ENCODE measurements at regions not wholly inside any gene's neighbourhood (a gene's known extent, or its start where the extent isn't known, plus 50 kb on each side); places are given as distances from the start of the nearest gene placed in this dataset.

- no peak for TF ChIP-seq CTCF (conservative IDR thresholded peaks at IDR 0.05; ENCODE audit: low read depth, low read length)
- no peak for TF ChIP-seq EZH2phosphoT487 (IDR thresholded peaks at IDR 0.05; ENCODE audit: borderline replicate concordance, low read length)
- TF ChIP-seq EZH2 (IDR thresholded peaks at IDR 0.05; ENCODE audit: low read length, unreplicated experiment): no peak
- H3F3A ChIP-seq (ENCODE audit: low read length, unreplicated experiment): no peaks in the 10 kb centered on the region
- H3K36me3 ChIP-seq (ENCODE audit: low read depth, low read length): no peaks in the 10 kb centered on the region
- no peaks in the 10 kb centered on the region for H3K27me3 ChIP-seq (ENCODE audit: low read length)
- no peak overlapping the region for H2AFZ ChIP-seq (ENCODE audit: low read length)
- no peak overlapping the region for H3K4me3 ChIP-seq (ENCODE audit: low read length)
- no peak overlapping the region for H3K4me2 ChIP-seq (ENCODE audit: low read length)
- H3K9me2 ChIP-seq (replicated peaks; ENCODE audit: low read length): no peaks in the 10 kb centered on the region
- intact Hi-C loops (cut with micrococcal nuclease): no loop called here
- no peaks in the 10 kb centered on the region for H3K9me3 ChIP-seq (ENCODE audit: low read length)
- H3K9ac ChIP-seq (ENCODE audit: low read length): no peak overlapping the region
- H3K79me2 ChIP-seq (ENCODE audit: low read length): no peaks in the 10 kb centered on the region
- ChIA-PET POLR2A (ENCODE audit: unreplicated experiment) (no interaction called here), CTCF (no interaction called here)
- ATAC-seq (no peak), DNase-seq (peak; percentile 2)
- H4K20me1 ChIP-seq (ENCODE audit: low read length): no peaks in the 10 kb centered on the region
- H3K4me1 ChIP-seq (ENCODE audit: insufficient read depth, low read length): no peaks in the 10 kb centered on the region; the same call in 1 of the 2 replicates
- no TSS peak for BruUV-seq (replicated peaks)
- H3K27ac ChIP-seq (ENCODE audit: low read length): no peak overlapping the region
Observed at GRCh38 chr13:68850160-68850559, 1257.5 kb upstream of the ATXN8OS start.

DNA sequence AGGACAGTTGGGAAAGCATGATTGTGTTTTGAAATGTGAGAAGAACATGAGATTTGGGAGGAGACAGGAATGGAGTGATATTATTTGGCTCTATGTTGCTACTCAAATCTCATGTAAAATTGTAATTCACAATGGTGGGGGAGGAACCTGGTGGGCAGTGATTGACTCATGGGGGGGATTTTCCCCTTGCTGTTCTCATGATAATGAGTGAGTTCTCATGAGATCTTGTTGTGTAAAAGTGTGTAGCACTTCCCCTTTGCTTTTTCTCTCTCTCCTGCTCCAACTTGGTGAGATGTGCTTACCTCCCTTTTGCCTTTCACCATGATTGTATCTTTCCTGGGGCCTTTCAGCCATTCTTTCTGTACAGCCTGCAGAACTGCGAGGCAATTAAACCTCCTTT is 1261.0 kb upstream of the ATXN8OS start:
- Histone ChIP-seq H3K9me2 (replicated peaks; ENCODE audit: low read length) (no peaks in the 10 kb centered on the region), H3K27ac (ENCODE audit: low read length) (no peak overlapping the region), H4K20me1 (ENCODE audit: low read length) (no peaks in the 10 kb centered on the region), H3K9me3 (ENCODE audit: low read length) (no peaks in the 10 kb centered on the region), H3K4me3 (ENCODE audit: low read length) (no peak overlapping the region), H3K79me2 (ENCODE audit: low read length) (no peaks in the 10 kb centered on the region), H3K9ac (ENCODE audit: low read length) (no peak overlapping the region), H3F3A (ENCODE audit: low read length, unreplicated experiment) (no peaks in the 10 kb centered on the region), H3K36me3 (ENCODE audit: low read depth, low read length) (no peaks in the 10 kb centered on the region), H3K27me3 (ENCODE audit: low read length) (no peaks in the 10 kb centered on the region), H3K4me1 (ENCODE audit: insufficient read depth, low read length) (no peaks in the 10 kb centered on the region; the same call in 1 of the 2 replicates), H3K4me2 (ENCODE audit: low read length) (no peak overlapping the region), H2AFZ (ENCODE audit: low read length) (no peak overlapping the region)
- BruUV-seq (replicated peaks): no TSS peak
- intact Hi-C loops (cut with micrococcal nuclease): no loop called here
- CTCF ChIA-PET: no interaction called here
- DNase-seq (no peak), ATAC-seq (no peak)
- TF ChIP-seq EZH2 (IDR thresholded peaks at IDR 0.05; ENCODE audit: low read length, unreplicated experiment): no peak
- no peak for TF ChIP-seq EZH2phosphoT487 (IDR thresholded peaks at IDR 0.05; ENCODE audit: borderline replicate concordance, low read length)
- TF ChIP-seq CTCF (conservative IDR thresholded peaks at IDR 0.05; ENCODE audit: low read depth, low read length): no peak
- POLR2A ChIA-PET (ENCODE audit: unreplicated experiment): no interaction called here

DNA sequence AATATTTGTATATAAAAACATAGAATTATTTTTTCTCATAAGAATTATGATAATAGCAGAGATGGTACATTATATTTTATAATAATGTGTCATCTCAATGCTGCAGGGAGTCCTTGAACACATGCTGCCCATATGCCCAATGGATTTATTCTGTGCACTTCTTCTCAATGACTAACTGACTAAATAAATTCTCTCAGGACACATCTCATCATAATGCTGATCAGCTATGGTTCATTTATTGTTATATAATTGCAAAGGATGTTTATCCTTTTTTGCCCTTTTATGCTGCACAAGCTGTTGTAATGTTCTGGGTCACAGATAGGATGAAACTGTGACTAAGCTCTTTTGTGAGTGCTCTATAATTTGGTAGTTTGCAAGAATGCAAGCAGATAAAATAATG is 1273.3 kb upstream of the ATXN8OS start:
- Histone ChIP-seq H3K4me3 (ENCODE audit: low read length) (no peak overlapping the region), H3K36me3 (ENCODE audit: low read depth, low read length) (no peaks in the 10 kb centered on the region), H3K27me3 (ENCODE audit: low read length) (no peaks in the 10 kb centered on the region), H4K20me1 (ENCODE audit: low read length) (no peaks in the 10 kb centered on the region), H3K9ac (ENCODE audit: low read length) (no peak overlapping the region), H3K4me2 (ENCODE audit: low read length) (no peak overlapping the region), H3K9me3 (ENCODE audit: low read length) (no peaks in the 10 kb centered on the region), H2AFZ (ENCODE audit: low read length) (no peak overlapping the region), H3K9me2 (replicated peaks; ENCODE audit: low read length) (no peaks in the 10 kb centered on the region), H3K79me2 (ENCODE audit: low read length) (no peaks in the 10 kb centered on the region), H3K27ac (ENCODE audit: low read length) (no peak overlapping the region), H3K4me1 (ENCODE audit: insufficient read depth, low read length) (no peaks in the 10 kb centered on the region), H3F3A (ENCODE audit: low read length, unreplicated experiment) (no peaks in the 10 kb centered on the region)
- intact Hi-C loops (cut with micrococcal nuclease): no loop called here
- DNase-seq (peak; percentile 2), ATAC-seq (no peak)
- BruUV-seq (replicated peaks): no TSS peak
- ChIA-PET POLR2A (ENCODE audit: unreplicated experiment) (no interaction called here), CTCF (no interaction called here)
- TF ChIP-seq EZH2phosphoT487 (IDR thresholded peaks at IDR 0.05; ENCODE audit: borderline replicate concordance, low read length) (no peak), CTCF (conservative IDR thresholded peaks at IDR 0.05; ENCODE audit: low read depth, low read length) (no peak), EZH2 (IDR thresholded peaks at IDR 0.05; ENCODE audit: low read length, unreplicated experiment) (no peak)

Measured in PC-3 (cell line).